SU-DHL-6 (cell line): ENCODE measurements at regions not wholly inside any gene's neighbourhood (a gene's known extent, or its start where the extent isn't known, plus 50 kb on each side); places are given as distances from the start of the nearest gene placed in this dataset.

Source experiments
- CTCF ChIP-seq: fragments of 200-600 bp; sonication (generic); IDR thresholded peaks from one replicate; pipeline ENCODE4 v1.5.1; 2017; ENCODE audit warnings: antibody characterized with exemption, mild to moderate bottlenecking, low read length, moderate library complexity; ENCODE audit not compliant: insufficient read depth, poor library complexity, severe bottlenecking
- EZH2phosphoT487 ChIP-seq: fragments of 200-600 bp; sonication (generic), shearing (Covaris generic); conservative IDR thresholded peaks from 2 replicates; pipeline ENCODE4 v1.6.1; 2018; ENCODE audit warnings: mild to moderate bottlenecking, antibody characterized with exemption, low read length, moderate library complexity, mixed read lengths

- TF ChIP-seq CTCF (no peak), EZH2phosphoT487 (no peak)
These were observed 391.5 kb downstream of the RAP2B start for GRCh38 chr3:153553605-153553945.
